ENCODE measurements at regions not wholly inside any gene's neighbourhood (a gene's known extent, or its start where the extent isn't known, plus 50 kb on each side); places are given as distances from the start of the nearest gene placed in this dataset.

- TF ChIP-seq CTCF (conservative IDR thresholded peaks at IDR 0.05; ENCODE audit: low read length), result no peak
- TF ChIP-seq EZH2phosphoT487 (IDR thresholded peaks at IDR 0.05; ENCODE audit: borderline replicate concordance, low read depth, low read length), result no peak
These were observed 69.3 kb upstream of the CYP1B1 start for GRCh38 chr2:38145236-38145635.
